GM18517 (cell line): ENCODE measurements at regions not wholly inside any gene's neighbourhood (a gene's known extent, or its start where the extent isn't known, plus 50 kb on each side); places are given as distances from the start of the nearest gene placed in this dataset.

Experiments
- ATAC-seq: cut with Tn5 transposase; IDR thresholded peaks from one replicate; pipeline ENCODE4 v1.9.1; 2021; ENCODE audit warnings: mild to moderate bottlenecking, moderate library complexity; ENCODE audit not compliant: unreplicated experiment

DNA sequence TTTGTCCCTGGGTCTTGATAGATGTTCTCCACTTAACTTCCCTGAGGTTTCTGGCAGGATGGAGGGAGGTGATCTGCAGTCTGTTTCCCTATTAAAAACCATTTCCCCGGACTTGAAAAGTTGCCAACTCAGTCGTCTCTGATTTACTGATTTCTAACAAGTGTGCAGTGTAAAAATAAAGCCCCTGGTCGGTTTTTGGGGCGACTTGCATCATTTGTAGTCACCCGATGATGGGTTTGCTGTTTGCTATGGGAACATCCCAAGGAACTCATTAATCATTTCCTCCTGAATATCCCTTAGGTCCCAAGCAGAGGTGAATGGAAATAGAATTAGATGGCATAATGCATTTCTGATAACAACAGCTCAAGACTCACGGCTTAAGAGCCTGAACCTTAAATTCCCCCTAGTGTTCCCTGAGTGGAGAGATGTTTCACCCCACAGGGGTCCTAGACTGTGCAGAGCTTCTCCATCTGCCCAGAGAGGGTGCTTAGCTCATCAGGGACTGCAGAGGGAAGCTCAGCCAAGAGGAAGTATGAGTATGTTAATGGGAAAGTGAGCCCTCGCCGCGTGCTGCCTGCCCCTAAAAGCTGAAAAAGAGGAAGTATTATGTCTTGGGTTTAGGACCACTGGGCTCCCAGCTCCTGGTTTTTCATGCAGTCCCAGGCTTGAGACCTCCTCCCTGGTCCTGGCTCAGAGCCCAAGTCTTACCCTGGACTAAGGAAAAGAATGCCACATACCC, 115.1 kb upstream of the DAP start:
- no peak for ATAC-seq

- no peak for ATAC-seq
These were observed 114.3 kb upstream of the DAP start for GRCh38 chr5:10875201-10875768.

DNA sequence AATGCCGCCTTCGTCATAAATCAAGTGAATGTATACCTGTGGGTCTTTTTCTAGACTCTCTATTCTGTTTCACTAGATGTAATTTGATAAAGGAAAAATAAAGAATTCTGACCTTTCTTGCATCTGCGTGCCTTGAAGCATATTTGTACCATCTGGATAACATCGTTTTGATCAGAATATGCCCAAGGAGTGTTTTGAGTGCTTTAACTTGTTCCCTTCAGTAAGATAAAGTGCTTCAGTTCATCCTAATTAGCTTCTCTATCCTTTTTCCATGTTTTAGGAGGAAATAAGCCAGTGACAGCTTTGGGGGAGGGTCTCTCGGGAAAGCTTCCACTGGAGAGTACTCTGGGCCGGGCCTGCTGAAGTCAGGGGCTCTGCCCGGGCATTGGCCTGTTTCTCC, 113.5 kb upstream of the DAP start:
- no peak for ATAC-seq

- no peak for ATAC-seq
These were observed 109.8 kb upstream of the DAP start for GRCh38 chr5:10870791-10871190.

DNA sequence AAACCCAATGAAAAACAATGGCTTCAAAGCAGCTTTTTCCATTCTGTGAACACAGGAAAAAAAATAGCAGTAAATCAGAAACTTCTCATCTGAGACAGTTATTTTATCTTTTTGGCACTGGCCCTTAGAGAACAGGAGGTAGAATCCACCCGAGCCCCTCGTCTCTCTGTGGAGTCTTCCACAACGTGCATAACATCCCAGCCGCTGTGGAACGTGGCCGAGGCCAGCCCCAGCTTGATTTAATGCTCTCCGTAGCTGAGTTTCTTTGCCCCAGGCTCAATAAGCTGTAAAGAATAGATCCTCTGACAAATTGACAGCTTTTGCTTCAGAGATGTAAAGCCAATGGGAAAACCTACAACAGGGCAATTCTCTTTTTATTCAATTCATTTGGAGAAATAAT, 107.9 kb upstream of the DAP start:
- no peak for ATAC-seq

- no peak for ATAC-seq
These were observed 106.6 kb upstream of the DAP start for GRCh38 chr5:10867389-10868303.

GRCh38 chr5:10866913-10867312, 105.9 kb upstream of the DAP start:
- no peak for ATAC-seq

- ATAC-seq: peak; percentile 89
These were observed 102.8 kb upstream of the DAP start for GRCh38 chr5:10863763-10864383.

DNA sequence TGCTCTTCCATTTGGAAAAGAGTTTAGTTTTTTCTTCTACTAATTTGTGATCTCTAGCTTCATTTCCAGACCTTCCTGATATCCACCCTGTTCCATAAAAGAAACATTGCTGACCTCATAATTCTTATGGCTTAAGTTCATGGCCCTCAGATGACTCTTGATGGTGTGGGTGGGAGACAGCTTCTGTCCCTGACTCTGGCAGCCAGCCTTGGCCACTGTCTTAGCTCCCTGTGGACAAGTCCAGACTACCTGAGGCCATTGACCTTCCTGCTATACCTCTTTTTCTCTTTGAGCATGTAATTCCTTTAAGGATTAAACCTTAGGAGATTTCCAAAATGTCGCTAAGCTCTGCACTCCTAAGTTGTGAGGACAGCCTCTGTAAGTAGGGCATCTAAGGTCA, 101.1 kb upstream of the DAP start:
- no peak for ATAC-seq

- ATAC-seq: no peak
These were observed 100.4 kb upstream of the DAP start for GRCh38 chr5:10861423-10861790.

DNA sequence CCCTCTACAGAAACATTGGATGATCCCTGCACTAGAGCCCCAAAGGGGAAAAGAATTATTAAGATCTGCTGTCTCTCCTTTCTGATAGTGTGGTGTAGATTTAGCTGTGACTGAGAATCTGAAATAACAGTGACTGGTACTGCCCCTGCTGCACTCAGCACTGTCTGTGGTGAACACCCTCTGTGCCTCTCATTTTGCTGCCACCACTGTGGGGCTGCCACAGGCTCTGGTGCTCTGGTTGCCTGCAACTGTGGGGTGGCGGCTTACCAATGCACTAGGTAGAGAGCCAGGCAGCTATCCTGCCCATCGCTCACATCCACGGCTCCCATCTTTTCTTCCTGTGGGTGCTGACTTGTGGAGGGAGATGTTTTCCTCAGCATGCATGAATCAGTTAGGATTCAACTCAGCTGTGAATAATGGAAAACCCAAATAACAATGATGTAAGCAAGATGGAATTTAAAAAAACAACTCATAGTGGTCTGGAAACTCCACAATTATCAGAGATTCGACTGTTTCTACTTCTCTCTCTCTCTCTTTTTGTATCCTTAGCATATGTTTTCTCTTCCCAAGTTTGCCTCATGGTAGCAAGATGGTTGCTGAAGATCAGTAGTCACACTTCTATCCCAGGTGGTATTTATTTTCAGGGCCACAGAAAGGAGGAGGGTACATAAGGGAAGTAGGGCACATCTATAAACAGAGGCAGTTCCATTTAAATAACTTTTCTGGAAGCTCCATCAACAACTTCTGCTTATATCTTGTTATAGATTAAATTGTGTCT, 99.8 kb upstream of the DAP start:
- ATAC-seq: no peak

DNA sequence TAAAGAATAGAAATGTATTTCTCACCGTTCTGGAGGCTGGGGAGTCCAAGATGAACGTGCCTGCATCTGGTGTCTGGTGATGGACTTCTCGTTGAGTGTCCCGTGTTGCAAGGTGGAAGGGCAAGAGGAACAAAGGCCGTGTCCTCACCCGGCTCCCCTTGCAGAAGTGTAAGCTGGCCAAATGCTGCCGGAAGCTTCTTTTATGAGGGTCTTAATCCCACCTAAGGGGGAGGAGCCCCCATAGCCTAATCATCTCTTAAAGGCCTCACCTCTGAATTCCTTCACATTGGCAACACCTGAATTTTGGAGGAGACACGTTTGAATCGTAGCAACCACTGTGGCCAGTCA, 99.1 kb upstream of the DAP start:
- no peak for ATAC-seq

- ATAC-seq: no peak
These were observed 98.6 kb upstream of the DAP start for GRCh38 chr5:10859393-10860195.

GRCh38 chr5:10858945-10859344, 97.9 kb upstream of the DAP start:
- ATAC-seq: no peak

GRCh38 chr5:10858307-10858706, 97.3 kb upstream of the DAP start:
- ATAC-seq: no peak

- ATAC-seq: no peak
These were observed 96.3 kb upstream of the DAP start for GRCh38 chr5:10857338-10857733.

DNA sequence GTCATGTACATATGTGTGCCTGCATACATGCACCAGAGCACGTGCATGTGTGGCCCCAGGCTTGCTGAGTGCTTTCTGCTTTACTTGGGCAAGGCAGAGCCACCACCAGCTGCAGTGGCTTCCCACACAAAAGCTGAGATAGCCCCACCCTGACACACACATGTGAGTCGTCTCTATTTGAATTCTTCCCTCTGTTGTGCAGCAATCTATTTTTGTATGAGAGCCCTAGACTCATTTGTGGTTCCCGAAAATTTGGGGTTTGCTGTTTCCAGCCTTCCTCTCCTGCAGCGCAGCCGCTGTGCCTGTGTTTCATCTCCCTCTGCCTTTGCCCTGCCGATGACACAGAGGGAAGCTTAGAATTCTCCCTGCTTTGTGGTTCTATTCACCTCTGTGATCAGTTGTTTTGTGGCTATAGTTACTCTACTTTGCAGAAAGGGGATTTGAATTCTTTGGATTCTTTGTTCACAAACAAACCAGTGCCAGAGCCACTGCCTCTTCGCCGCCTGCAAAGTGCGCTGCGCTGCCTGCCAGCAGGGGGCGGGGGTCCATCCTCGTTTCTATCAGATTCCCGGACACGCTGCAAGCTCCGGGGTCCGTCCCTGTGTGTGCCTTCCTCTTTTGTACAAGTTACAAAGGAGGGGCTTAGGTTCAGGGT, 95.8 kb upstream of the DAP start:
- ATAC-seq: no peak

GRCh38 chr5:10856071-10856470, 95.0 kb upstream of the DAP start:
- ATAC-seq: no peak

DNA sequence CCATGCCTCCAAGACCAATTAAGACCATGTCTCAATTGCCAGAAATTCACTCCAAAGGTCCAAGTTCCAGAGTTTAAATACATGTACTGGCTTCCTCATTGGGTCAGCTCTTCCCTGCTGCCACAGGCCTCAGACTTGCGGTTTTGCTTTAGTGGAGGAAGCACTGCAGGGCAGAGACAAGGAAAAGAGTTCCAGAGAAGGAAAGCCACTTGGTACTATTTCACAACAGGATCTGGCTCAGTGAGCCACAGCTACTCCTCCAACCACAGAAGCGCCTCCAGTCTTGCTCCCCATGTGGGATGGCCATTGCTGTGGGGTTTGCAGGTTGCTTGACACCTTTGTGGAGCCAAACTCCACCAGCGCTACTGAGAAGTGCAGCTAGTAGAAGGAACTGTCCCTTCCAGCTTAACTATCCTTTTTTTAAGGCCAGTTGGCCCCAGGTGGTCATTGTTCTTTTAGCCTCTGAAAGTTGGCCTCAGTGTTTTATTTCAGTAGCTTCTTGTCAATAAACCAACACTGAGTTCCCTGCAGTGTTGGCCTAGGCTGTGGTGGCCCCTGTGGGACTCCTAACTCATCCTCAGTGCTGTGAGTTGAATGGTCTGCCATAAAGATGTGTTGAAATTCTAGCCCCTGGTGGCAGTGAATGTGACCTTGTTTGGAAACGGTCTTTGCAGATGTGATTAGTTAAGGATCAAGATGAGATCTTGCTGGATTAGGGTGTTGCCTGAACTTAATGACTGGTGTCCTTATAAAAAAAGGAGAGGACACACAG, 93.7 kb upstream of the DAP start:
- ATAC-seq: no peak
